Gastroesophageal sphincter (tissue), 3 donors: ENCODE measurements at regions not wholly inside any gene's neighbourhood (a gene's known extent, or its start where the extent isn't known, plus 50 kb on each side); places are given as distances from the start of the nearest gene placed in this dataset.

Experiments
- EP300 ChIP-seq: sonication (generic); formaldehyde crosslinking; IDR thresholded peaks from one replicate; pipeline ENCODE4 v1.6.1; 2017; ENCODE audit warnings: antibody characterized with exemption, mild to moderate bottlenecking
- POLR2A ChIP-seq, 2 donors: fragments of 450-650 bp; IDR thresholded peaks; one replicate each; pipeline ENCODE4 v1.6.1; 2017; ENCODE audit warnings: antibody characterized with exemption in 2 of 2, mild to moderate bottlenecking in 2 of 2, moderate library complexity in 1 of 2
- TF ChIP-seq, protein P1 (sequence below), 4 experiments: fragments of 200-600 bp in 2 of 4; fragments of 450-650 bp in 2 of 4; sonication (generic) in 1 of 4; IDR thresholded peaks; one replicate each; pipeline ENCODE4 v1.5.1; 2017 to 2019; ENCODE audit warnings: antibody characterized with exemption in 4 of 4, mild to moderate bottlenecking in 2 of 4, moderate library complexity in 2 of 4

DNA sequence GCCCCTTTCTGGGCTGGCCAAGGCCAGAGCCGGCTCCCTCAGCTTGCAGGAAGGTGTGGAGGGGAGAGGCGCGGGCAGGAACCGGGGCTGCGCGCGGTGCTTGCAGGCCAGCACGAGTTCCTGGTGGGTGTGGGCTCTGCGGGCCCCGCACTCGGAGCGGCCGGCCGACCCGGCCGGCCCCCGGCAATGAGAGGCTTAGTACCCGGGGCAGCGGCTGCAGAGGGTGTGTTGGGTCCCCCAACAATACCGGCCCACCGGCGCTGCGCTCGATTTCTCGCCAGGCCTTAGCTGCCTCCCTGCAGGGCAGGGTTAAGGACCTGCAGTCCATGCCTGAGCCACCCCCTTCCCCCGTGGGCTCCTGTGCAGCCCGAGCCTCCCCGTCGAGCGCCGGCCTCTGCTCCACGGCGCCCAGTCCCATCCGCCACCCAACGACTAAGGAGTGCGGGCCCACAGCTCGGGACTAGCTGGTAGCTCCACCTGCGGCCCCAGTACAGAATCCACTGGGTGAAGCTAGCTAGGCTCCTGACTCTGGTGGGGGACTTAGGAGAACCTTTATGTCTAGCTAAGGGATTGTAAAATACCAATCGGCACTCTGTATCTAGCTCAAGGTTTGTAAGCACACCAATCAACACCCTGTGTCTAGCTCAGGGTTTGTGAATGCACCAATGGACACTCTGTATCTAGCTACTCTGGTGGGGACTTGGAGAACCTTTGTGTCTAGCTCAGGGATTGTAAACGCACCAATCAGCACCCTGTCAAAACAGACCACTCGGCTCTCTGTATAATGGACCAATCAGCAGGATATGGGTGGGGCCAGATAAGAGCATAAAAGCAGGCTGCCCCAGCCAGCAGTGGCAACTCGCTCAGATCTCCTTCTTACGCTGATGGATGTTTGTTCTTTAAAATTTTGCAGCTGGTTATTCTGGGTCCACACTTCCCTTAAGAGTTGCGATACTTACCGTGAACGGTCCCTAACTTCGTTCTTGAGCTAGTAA lies 167.4 kb upstream of the RREB1 start:
- TF ChIP-seq EP300 (no peak), POLR2A (IDR thresholded peaks at IDR 0.05) (no peak)
- TF ChIP-seq, protein P1, sequence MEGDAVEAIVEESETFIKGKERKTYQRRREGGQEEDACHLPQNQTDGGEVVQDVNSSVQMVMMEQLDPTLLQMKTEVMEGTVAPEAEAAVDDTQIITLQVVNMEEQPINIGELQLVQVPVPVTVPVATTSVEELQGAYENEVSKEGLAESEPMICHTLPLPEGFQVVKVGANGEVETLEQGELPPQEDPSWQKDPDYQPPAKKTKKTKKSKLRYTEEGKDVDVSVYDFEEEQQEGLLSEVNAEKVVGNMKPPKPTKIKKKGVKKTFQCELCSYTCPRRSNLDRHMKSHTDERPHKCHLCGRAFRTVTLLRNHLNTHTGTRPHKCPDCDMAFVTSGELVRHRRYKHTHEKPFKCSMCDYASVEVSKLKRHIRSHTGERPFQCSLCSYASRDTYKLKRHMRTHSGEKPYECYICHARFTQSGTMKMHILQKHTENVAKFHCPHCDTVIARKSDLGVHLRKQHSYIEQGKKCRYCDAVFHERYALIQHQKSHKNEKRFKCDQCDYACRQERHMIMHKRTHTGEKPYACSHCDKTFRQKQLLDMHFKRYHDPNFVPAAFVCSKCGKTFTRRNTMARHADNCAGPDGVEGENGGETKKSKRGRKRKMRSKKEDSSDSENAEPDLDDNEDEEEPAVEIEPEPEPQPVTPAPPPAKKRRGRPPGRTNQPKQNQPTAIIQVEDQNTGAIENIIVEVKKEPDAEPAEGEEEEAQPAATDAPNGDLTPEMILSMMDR (IDR thresholded peaks at IDR 0.05), result no peak
